ENCODE measurements at regions not wholly inside any gene's neighbourhood (a gene's known extent, or its start where the extent isn't known, plus 50 kb on each side); places are given as distances from the start of the nearest gene placed in this dataset.

DNA sequence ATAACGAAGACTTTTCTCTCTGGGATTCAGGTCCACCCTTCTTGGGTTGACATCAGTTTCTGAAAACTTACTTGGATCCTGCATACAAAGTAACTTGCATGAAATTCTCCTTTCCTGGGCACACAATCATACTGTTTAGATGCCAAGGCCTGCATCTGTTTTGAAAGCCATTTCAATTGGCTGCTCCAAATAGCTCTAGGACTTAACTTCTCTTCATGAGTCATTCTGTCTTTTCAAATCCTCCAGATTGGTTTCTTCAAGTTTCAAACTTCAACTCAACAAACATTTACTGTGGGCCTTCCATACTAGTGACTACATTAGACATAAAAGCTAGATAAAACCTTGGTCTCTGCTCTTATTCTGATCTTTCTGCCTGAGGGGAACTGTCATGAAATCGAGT lies 54.8 kb upstream of the HMHB1 start:
- DNase-seq (ENCODE audit: extremely low spot score) = no peak
- TF ChIP-seq, protein P1, sequence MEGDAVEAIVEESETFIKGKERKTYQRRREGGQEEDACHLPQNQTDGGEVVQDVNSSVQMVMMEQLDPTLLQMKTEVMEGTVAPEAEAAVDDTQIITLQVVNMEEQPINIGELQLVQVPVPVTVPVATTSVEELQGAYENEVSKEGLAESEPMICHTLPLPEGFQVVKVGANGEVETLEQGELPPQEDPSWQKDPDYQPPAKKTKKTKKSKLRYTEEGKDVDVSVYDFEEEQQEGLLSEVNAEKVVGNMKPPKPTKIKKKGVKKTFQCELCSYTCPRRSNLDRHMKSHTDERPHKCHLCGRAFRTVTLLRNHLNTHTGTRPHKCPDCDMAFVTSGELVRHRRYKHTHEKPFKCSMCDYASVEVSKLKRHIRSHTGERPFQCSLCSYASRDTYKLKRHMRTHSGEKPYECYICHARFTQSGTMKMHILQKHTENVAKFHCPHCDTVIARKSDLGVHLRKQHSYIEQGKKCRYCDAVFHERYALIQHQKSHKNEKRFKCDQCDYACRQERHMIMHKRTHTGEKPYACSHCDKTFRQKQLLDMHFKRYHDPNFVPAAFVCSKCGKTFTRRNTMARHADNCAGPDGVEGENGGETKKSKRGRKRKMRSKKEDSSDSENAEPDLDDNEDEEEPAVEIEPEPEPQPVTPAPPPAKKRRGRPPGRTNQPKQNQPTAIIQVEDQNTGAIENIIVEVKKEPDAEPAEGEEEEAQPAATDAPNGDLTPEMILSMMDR (IDR thresholded peaks at IDR 0.05; ENCODE audit: control extremely low read depth, extremely low read depth, low read depth, missing control alignments) = no peak
- POLR2A ChIA-PET = no interaction called here
- CTCF ChIA-PET = interaction anchor here (1.1 to 1.6 kb wide), 4 partner anchors 10 to 68 kb away, joined by 4 to 7 read pairs (median 6); no protein-coding TSS in a partner anchor

DNA sequence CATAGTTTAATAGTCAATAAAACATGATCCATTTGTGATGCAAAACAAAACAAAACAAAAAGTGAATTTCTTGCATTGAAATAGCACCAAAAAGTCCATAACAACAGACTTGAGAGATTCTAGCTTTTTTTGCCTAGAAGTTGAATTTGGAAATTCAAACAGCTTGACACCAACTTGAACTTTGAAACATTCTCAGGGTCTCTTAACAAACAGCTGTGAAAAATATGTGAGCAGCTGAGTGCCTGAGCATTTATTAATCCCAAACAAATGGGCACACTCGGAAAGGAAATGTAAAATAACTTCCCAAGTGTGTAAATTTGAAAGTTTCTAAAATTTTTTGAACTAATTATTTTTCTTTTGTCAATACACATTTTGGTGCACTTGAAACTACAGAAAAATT lies 56.0 kb upstream of the HMHB1 start:
- ChIA-PET CTCF (interaction anchor here (1.6 to 1.9 kb wide), 3 partner anchors 11 to 29 kb away, joined by 4 to 5 read pairs (median 4); no protein-coding TSS in a partner anchor), POLR2A (no interaction called here)
- TF ChIP-seq, protein P1 (IDR thresholded peaks at IDR 0.05; ENCODE audit: control extremely low read depth, extremely low read depth, low read depth, missing control alignments) = no peak
- DNase-seq (ENCODE audit: extremely low spot score) = no peak

DNA sequence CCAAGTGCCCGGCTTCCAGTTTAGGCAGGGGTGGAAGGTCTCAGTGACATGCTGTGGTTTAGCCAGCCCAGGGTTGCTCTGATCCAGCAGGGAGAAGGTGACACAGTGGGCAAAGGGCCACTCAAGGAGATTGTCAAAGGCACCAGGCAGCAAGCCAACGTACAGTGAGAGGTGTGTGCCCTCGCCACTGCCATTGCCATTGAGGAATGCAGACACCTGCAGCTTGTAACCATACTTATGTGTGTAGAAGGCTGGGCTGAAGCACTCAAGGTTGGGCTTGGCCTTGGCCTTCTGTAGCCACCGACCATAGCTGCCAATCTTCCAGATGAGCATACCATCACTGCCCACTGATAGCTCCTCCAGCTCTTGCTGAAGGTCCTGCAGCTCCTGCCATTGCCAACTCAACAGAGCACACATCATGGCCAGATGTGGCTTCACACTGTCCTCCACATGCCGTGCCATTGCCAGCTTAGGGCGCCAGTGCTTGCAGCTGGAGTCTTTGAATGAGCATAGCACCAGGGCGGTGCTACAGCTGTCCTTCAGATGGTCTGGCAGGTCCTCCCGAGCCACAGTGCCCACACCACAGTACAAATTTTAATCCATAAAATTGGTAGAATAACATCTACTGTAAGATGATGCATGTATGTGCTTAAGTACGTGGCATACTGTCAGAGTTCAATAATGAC lies 59.7 kb upstream of the HMHB1 start:
- TF ChIP-seq, protein P1 (IDR thresholded peaks at IDR 0.05; ENCODE audit: control extremely low read depth, extremely low read depth, low read depth, missing control alignments) = no peak
- CTCF ChIA-PET = interaction anchor here (0.6 to 1.3 kb wide), 2 partner anchors 32 to 56 kb away, joined by 3 read pairs; no protein-coding TSS in a partner anchor
- POLR2A ChIA-PET = no interaction called here
- DNase-seq (ENCODE audit: extremely low spot score) = no peak

DNA sequence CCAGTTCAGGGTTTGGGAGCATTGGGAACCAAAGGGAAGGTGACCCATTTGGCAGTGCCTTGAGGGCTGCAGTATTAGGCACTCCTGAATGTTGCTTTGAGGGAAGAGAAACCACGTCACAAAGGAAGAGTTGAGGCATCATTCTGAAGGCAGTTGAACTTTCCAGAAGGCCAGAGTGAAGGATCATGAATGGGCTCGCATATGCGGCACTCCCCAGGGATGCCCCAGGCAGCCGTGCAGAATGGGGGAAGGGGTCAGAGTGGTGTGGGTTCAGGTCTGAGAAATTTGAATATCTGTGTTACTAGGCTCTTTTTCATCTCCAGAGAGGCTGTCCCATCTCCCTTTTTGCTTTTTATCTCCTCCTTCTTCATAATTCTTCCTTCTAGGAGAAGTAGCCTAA lies 60.6 kb upstream of the HMHB1 start:
- TF ChIP-seq, protein P1 (IDR thresholded peaks at IDR 0.05; ENCODE audit: control extremely low read depth, extremely low read depth, low read depth, missing control alignments) = no peak
- no peak for DNase-seq (ENCODE audit: extremely low spot score)
- CTCF ChIA-PET = no interaction called here
- POLR2A ChIA-PET = no interaction called here

DNA sequence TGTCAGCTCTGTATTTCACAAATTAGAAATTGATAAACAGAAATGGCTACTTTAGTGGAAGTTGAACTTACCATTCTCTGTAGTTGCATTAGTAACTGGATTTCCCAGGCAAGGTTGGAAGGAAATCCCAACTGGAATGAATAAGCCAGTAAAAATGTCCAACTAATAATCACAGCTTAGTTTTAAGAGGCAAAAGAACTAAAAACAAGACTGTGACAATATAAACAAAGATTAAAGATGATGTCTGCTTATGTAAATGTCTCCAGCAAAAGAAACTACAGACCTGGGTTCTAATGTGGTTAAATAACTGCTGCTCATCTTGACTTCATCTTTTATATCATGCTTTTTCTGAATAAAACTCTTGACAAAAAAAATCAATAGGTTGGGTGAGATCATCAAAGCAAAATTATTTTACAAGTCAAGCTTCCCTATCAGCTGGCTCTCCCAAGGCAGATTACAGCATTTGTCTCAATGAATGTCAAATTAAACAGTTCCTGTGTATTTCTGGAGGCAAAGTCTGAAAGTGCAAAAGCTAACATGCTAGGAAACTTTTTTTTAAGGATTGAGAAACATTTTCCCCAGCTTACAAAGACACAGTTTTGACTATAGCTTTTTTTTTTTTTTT lies 62.3 kb upstream of the HMHB1 start:
- ChIA-PET POLR2A (no interaction called here), CTCF (interaction anchor here (2.6 kb wide), 1 partner anchor 9 kb away, joined by 5 read pairs; no protein-coding TSS in a partner anchor)
- DNase-seq (ENCODE audit: extremely low spot score) = no peak

DNA sequence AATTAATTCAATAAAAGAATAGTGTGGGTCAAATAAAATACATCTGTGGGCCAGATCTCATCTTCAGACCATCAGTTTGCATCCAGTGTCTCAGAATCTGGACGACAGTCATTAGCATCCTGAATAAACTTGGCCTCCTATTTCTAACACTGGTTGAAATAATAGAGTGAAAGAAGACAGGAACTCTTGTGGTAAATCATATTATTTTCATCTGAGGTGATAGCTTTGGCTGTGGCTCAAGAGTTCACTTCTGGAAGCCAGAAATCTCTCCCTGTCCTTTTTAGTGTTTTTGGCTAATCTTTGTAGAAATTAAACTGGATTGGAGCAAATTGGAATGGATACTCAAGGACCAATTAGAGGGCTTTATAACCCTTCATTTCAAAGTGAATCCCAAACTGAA lies 63.4 kb upstream of the HMHB1 start:
- CTCF ChIA-PET = interaction anchor here (1.0 to 2.6 kb wide), 2 partner anchors 9 to 10 kb away, joined by 4 to 5 read pairs; no protein-coding TSS in a partner anchor
- TF ChIP-seq, protein P1 (IDR thresholded peaks at IDR 0.05; ENCODE audit: control extremely low read depth, extremely low read depth, low read depth, missing control alignments) = no peak
- DNase-seq (ENCODE audit: extremely low spot score) = no peak
- POLR2A ChIA-PET = no interaction called here

More for the DNA sequence above, 62.3 kb upstream of the HMHB1 start:
- TF ChIP-seq, protein P1 (IDR thresholded peaks at IDR 0.05; ENCODE audit: control extremely low read depth, extremely low read depth, low read depth, missing control alignments) = no peak
